ENCODE measurements at regions not wholly inside any gene's neighbourhood (a gene's known extent, or its start where the extent isn't known, plus 50 kb on each side); places are given as distances from the start of the nearest gene placed in this dataset.

DNA sequence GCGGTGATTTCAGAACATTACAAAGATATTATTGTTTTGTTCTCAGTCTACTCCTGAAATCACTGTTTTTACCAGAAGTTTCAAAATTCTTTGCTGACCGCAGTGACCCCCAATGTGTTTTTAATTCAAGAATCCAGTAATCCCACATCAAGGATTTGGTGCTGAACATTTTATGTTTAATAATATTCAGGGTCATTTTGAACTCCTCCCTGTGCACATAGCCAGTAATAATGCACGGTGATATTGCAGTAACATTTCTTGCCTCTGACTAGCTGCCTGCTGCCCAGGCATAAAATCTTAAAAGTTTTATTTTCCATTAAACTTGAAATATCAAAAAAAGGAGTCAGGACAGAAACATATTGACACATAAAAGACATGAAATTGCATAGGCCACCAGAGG, 443.4 kb upstream of the NCAM2 start:
- Histone ChIP-seq H3K27me3 (ENCODE audit: control insufficient read depth in 2 of 2, insufficient read depth in 2 of 2, low read length in 2 of 2) (no peaks in the 10 kb centered on the region), H3K9ac (replicated peaks; ENCODE audit: extremely low read depth, insufficient read depth, low read length) (no peak overlapping the region), H4K20me1 (replicated peaks; ENCODE audit: control insufficient read depth, extremely low read depth, insufficient read depth, low read length) (no peaks in the 10 kb centered on the region), H3K27ac (ENCODE audit: insufficient read depth, low read depth, low read length) (no peak overlapping the region), H3K4me2 (ENCODE audit: insufficient read depth, low read length) (no peak overlapping the region), H3K9me1 (replicated peaks; ENCODE audit: control insufficient read depth, extremely low read depth, insufficient read depth, low read length) (no peaks in the 10 kb centered on the region), H3K79me2 (ENCODE audit: control insufficient read depth, insufficient read depth, low read length) (no peaks in the 10 kb centered on the region), H3K4me1 (ENCODE audit: control insufficient read depth, extremely low read depth, insufficient read depth, low read length) (no peaks in the 10 kb centered on the region), H3K4me3 (replicated peaks in 1 of 3; ENCODE audit: insufficient read depth in 1 of 3, low read depth in 1 of 3, low read length in 3 of 3) (no peak overlapping the region), H3K36me3 (ENCODE audit: control insufficient read depth in 2 of 2, extremely low read depth in 1 of 2, insufficient read depth in 2 of 2, low read length in 2 of 2) (no peaks in the 10 kb centered on the region), H2AFZ (ENCODE audit: low read depth, low read length) (no peak overlapping the region), H3K9me3 (replicated peaks; ENCODE audit: control insufficient read depth, insufficient read depth, low read length) (no peaks in the 10 kb centered on the region)
- intact Hi-C loops (cut with micrococcal nuclease) (no loop called here), dilution Hi-C loops (cut with MboI; ENCODE audit: extremely low pct_ligation_motif_present, low sequenced_read_pairs) (no loop called here)
- no peak for DNase-seq (ENCODE audit: low read depth, low spot score)
- no peak for FAIRE-seq
- no TSS peak for BruUV-seq (replicated peaks)
- no peak for TF ChIP-seq EZH2 (IDR thresholded peaks at IDR 0.05; ENCODE audit: borderline replicate concordance, low read depth, low read length, severe bottlenecking)
- TF ChIP-seq GATA2 (IDR thresholded peaks at IDR 0.05; ENCODE audit: insufficient read depth, insufficient read length, low read depth, low read length), result no peak
- TF ChIP-seq JUN (IDR thresholded peaks at IDR 0.05; ENCODE audit: borderline replicate concordance, insufficient read depth, insufficient read length, low read depth), result no peak
- TF ChIP-seq, protein P1, sequence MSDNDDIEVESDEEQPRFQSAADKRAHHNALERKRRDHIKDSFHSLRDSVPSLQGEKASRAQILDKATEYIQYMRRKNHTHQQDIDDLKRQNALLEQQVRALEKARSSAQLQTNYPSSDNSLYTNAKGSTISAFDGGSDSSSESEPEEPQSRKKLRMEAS (IDR thresholded peaks at IDR 0.05; ENCODE audit: insufficient read depth, insufficient read length), result no peak
- TF ChIP-seq MYC (IDR thresholded peaks at IDR 0.05; ENCODE audit: low read depth, low read length), result no peak
- TF ChIP-seq, protein P2, sequence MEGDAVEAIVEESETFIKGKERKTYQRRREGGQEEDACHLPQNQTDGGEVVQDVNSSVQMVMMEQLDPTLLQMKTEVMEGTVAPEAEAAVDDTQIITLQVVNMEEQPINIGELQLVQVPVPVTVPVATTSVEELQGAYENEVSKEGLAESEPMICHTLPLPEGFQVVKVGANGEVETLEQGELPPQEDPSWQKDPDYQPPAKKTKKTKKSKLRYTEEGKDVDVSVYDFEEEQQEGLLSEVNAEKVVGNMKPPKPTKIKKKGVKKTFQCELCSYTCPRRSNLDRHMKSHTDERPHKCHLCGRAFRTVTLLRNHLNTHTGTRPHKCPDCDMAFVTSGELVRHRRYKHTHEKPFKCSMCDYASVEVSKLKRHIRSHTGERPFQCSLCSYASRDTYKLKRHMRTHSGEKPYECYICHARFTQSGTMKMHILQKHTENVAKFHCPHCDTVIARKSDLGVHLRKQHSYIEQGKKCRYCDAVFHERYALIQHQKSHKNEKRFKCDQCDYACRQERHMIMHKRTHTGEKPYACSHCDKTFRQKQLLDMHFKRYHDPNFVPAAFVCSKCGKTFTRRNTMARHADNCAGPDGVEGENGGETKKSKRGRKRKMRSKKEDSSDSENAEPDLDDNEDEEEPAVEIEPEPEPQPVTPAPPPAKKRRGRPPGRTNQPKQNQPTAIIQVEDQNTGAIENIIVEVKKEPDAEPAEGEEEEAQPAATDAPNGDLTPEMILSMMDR (IDR thresholded peaks at IDR 0.05; ENCODE audit: extremely low read depth in 1 of 2, insufficient read depth in 1 of 2, low read depth in 1 of 2, low read length in 2 of 2), result no peak
- TF ChIP-seq FOS (IDR thresholded peaks at IDR 0.05; ENCODE audit: borderline replicate concordance, insufficient read depth, low read length), result no peak
- TF ChIP-seq POLR2A (IDR thresholded peaks at IDR 0.05; ENCODE audit: low read depth, low read length), result no peak
- ChIA-PET POLR2A (no interaction called here), CTCF (no interaction called here)

Data from endothelial cell of umbilical vein (primary cell).